Nephron progenitor cell (in vitro differentiated cells): ENCODE measurements at regions not wholly inside any gene's neighbourhood (a gene's known extent, or its start where the extent isn't known, plus 50 kb on each side); places are given as distances from the start of the nearest gene placed in this dataset.
A peak's percentile ranks its signal among the peaks of the same experiment; 100 is the strongest.

Source experiments
- DNase-seq: peaks from one replicate; pipeline ENCODE4 v3.0.0; 2021
- H3K27ac Mint-ChIP-seq: 2 replicates; pipeline ENCODE4 v1.8.0; 2021; ENCODE audit warnings: mild to moderate bottlenecking, moderate library complexity, mixed read lengths
- H3K27me3 Mint-ChIP-seq: 2 replicates; pipeline ENCODE4 v1.8.0; 2021; ENCODE audit warnings: mild to moderate bottlenecking, low read depth, mixed read lengths; ENCODE audit not compliant: poor library complexity
- H3K36me3 Mint-ChIP-seq: 2 replicates; pipeline ENCODE4 v1.8.0; 2021; ENCODE audit warnings: low read depth, mixed read lengths
- H3K4me1 Mint-ChIP-seq: 2 replicates; pipeline ENCODE4 v1.8.0; 2021; ENCODE audit warnings: mixed read lengths
- H3K4me3 Mint-ChIP-seq: 2 replicates; pipeline ENCODE4 v1.8.0; 2021; ENCODE audit warnings: mild to moderate bottlenecking, moderate library complexity, mixed read lengths
- H3K9me3 Mint-ChIP-seq: 2 replicates; pipeline ENCODE4 v1.8.0; 2021; ENCODE audit warnings: mild to moderate bottlenecking, moderate library complexity, mixed read lengths
- TF ChIP-seq, protein P1 (sequence below): fragments of 200-600 bp; sonication (generic); IDR thresholded peaks from 2 replicates; pipeline ENCODE4 v1.5.0; 2021; ENCODE audit warnings: antibody characterized with exemption

DNA sequence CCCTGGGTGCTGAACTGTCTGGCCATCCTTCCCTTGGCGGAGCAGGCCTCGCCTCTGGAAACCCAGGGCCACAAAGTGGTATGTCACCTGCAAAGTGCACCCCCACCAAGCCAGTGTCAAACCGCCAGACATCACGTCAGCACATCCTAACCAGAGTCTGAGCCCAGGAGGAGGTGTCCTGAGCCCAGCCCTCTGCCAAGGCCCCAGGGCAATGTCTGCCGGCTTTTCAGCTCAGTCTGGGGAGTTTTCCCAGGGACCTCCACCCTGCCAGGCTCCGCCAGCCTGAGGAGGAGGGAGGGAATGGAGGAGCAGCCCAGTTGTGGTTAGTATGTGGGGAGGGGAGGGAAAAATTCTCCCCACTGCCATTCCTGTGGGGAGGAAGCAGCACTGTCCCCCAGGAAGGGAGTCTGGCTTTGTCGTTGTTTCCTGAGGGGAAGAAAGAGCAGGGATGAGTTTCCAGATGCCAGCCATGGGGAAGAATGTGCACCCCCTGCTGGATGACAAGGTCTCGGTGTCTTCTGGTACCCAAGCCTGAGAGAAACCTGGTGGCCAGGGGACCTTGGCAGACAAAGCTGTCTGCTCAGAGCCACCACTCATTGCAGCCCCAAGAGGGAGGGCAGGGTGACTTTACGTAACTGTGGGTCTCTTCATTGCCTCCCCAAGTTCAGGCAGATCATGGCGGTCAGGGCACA lies 81.4 kb upstream of the CD82 start:
- peaks cover 4% of the 10 kb centered on the region for H3K4me1 Mint-ChIP-seq

DNA sequence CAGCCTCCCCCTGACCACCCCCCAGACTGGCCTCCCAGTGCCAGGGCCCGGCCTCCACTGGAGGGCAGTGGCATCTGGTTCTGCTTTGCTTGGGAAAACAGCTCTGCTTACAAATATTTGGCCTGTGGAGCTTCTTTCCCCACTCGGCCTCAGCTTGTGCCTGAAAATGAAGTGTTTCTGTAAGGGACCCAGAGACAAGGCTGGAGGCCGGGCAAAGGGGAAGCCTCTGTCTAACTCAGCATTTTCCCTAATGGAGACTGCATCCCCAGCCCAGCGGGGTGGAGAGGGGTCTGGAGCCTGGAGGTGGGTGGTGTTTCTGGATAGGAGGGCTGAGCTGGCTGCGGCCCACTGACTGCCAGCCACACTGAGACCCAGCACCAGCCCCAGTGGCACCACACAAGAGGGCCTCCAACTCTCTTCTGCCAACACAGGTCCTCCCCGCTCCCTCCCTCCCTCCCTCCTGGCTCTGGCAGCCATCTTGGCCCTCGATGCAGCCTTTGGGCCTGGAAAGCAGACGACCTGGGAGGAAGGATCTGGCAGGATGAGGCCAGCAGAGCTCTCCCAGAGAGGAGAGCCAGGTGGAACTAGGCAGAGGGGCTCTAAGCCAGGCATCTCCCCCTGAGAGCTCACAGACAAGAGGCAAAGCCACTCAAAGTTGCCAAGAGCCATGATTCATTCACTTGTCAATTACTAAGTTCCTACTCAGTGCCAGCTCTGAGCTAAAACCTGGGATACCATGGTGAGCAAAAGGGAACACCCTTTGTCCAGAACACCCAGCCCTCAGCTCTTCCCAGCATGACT lies 77.1 kb upstream of the CD82 start:
- H3K4me3 Mint-ChIP-seq: no peak overlapping the region
- no peak overlapping the region for H3K27ac Mint-ChIP-seq
- peaks cover 25% of the 10 kb centered on the region for H3K27me3 Mint-ChIP-seq
- no peak for DNase-seq
- TF ChIP-seq, protein P1, sequence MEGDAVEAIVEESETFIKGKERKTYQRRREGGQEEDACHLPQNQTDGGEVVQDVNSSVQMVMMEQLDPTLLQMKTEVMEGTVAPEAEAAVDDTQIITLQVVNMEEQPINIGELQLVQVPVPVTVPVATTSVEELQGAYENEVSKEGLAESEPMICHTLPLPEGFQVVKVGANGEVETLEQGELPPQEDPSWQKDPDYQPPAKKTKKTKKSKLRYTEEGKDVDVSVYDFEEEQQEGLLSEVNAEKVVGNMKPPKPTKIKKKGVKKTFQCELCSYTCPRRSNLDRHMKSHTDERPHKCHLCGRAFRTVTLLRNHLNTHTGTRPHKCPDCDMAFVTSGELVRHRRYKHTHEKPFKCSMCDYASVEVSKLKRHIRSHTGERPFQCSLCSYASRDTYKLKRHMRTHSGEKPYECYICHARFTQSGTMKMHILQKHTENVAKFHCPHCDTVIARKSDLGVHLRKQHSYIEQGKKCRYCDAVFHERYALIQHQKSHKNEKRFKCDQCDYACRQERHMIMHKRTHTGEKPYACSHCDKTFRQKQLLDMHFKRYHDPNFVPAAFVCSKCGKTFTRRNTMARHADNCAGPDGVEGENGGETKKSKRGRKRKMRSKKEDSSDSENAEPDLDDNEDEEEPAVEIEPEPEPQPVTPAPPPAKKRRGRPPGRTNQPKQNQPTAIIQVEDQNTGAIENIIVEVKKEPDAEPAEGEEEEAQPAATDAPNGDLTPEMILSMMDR: no peak
- peaks cover 17% of the 10 kb centered on the region for H3K4me1 Mint-ChIP-seq
- no peaks in the 10 kb centered on the region for H3K36me3 Mint-ChIP-seq
- peaks cover 14% of the 10 kb centered on the region for H3K9me3 Mint-ChIP-seq

More for the DNA sequence above, 81.4 kb upstream of the CD82 start:
- Mint-ChIP-seq H3K9me3 (peaks cover 16% of the 10 kb centered on the region), H3K36me3 (no peaks in the 10 kb centered on the region), H3K4me3 (no peak overlapping the region), H3K27ac (no peak overlapping the region), H3K27me3 (peaks cover 22% of the 10 kb centered on the region)
- peak; percentile 25 for DNase-seq
- TF ChIP-seq, protein P1: peak; percentile 36

DNA sequence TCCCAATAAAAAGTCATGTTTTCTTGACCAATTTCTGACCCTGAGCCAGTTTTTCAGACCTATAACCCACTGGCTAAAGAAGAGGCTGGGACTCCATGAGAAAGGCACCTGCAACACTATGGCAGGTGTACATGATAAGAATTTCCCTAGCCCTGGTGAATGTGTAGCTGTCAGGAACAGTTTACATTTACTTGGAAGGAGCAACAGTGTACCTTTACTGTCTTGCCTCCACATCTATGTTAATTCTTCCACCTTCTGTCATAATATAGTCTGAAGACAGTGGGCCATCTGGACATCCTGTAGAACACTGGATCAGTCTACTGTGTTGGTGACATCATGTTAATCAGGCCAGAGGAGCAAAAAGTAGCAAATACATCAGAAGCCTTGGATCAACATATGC lies 72.1 kb upstream of the CD82 start:
- peaks cover 14% of the 10 kb centered on the region for H3K27me3 Mint-ChIP-seq
- no peaks in the 10 kb centered on the region for H3K36me3 Mint-ChIP-seq
- H3K9me3 Mint-ChIP-seq: no peaks in the 10 kb centered on the region
- peaks cover 17% of the 10 kb centered on the region for H3K4me1 Mint-ChIP-seq
- TF ChIP-seq, protein P1: no peak
- H3K4me3 Mint-ChIP-seq: no peak overlapping the region
- no peak for DNase-seq
- no peak overlapping the region for H3K27ac Mint-ChIP-seq

DNA sequence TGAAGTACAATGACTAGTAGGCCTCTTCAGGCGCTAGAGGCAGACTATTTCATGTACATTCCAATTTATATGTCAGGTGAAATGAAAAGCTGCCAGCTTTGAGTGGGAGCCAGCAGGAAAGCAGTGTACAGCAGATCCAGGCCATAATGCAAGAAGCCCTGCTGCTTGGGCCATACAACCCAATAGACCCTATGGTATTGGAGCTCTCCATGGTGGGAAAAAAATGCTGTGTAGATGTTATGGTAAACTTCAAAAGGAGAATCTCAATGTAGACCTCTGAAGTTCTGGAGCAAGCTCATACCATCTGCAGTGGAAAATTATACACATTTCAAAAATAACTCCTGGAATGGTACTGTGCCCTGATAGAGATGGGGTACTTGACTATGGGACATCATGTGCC lies 71.5 kb upstream of the CD82 start:
- DNase-seq: no peak
- Mint-ChIP-seq H3K27ac (no peak overlapping the region), H3K9me3 (no peaks in the 10 kb centered on the region), H3K4me1 (peaks cover 15% of the 10 kb centered on the region), H3K27me3 (peaks cover 17% of the 10 kb centered on the region), H3K36me3 (no peaks in the 10 kb centered on the region), H3K4me3 (no peak overlapping the region)
- TF ChIP-seq, protein P1: no peak

DNA sequence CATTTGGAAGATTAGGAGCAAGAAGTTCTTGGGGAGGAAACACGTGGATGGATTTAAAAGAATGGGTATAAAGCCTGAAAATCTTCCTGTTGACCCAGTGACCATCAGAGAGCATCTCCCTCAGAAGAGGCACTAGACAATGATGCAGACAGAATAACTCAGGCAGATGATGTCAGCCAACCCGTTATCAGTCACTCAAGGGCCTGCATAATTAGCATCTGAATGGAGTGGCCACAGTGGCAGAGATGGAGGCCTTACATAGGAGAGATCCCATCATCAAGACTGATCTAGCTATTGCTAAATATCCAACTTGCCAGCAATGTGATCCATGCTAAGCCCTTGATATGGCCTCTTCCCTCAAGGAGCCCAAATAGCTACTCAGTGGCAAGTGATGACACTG lies 70.7 kb upstream of the CD82 start:
- peaks cover 16% of the 10 kb centered on the region for H3K27me3 Mint-ChIP-seq
- TF ChIP-seq, protein P1: no peak
- no peak for DNase-seq

More for the DNA sequence above, 70.7 kb upstream of the CD82 start:
- no peak overlapping the region for H3K4me3 Mint-ChIP-seq
- H3K4me1 Mint-ChIP-seq: peaks cover 6% of the 10 kb centered on the region
- no peaks in the 10 kb centered on the region for H3K9me3 Mint-ChIP-seq
- H3K27ac Mint-ChIP-seq: no peak overlapping the region
- H3K36me3 Mint-ChIP-seq: no peaks in the 10 kb centered on the region
